NCI-H1092 (cell line): ENCODE measurements at regions not wholly inside any gene's neighbourhood (a gene's known extent, or its start where the extent isn't known, plus 50 kb on each side); places are given as distances from the start of the nearest gene placed in this dataset.

Experiments used
- DNase-seq: peaks from one replicate; lab custom pipeline; 2025; lab: John Stamatoyannopoulos, UW

- no peak for DNase-seq
Observed at GRCh38 chr5:143870362-143870761, 58.4 kb downstream of the HMHB1 start.

GRCh38 chr5:143870871-143871632, 59.1 kb downstream of the HMHB1 start:
- no peak for DNase-seq

GRCh38 chr5:143871672-143872071, 59.7 kb downstream of the HMHB1 start:
- no peak for DNase-seq

GRCh38 chr5:143874312-143874711, 62.4 kb downstream of the HMHB1 start:
- no peak for DNase-seq

GRCh38 chr5:143877196-143877595, 65.2 kb downstream of the HMHB1 start:
- DNase-seq: no peak

- no peak for DNase-seq
Observed at GRCh38 chr5:143878430-143878829, 66.5 kb downstream of the HMHB1 start.

GRCh38 chr5:143879646-143880045, 67.7 kb downstream of the HMHB1 start:
- no peak for DNase-seq

- DNase-seq: no peak
Observed at GRCh38 chr5:143880178-143880577, 68.2 kb downstream of the HMHB1 start.

GRCh38 chr5:143882520-143882919, 70.6 kb downstream of the HMHB1 start:
- no peak for DNase-seq

GRCh38 chr5:143886096-143886495, 74.1 kb downstream of the HMHB1 start:
- DNase-seq: no peak

GRCh38 chr5:143886651-143887638, 75.0 kb downstream of the HMHB1 start:
- peak; percentile 69 for DNase-seq

- no peak for DNase-seq
Observed at GRCh38 chr5:143887903-143888665, 76.1 kb downstream of the HMHB1 start.

- no peak for DNase-seq
Observed at GRCh38 chr5:143888912-143889311, 77.0 kb downstream of the HMHB1 start.

- DNase-seq: no peak
Observed at GRCh38 chr5:143889986-143890385, 78.0 kb downstream of the HMHB1 start.

- DNase-seq: no peak
Observed at GRCh38 chr5:143890487-143890886, 78.5 kb downstream of the HMHB1 start.

- DNase-seq: no peak
Observed at GRCh38 chr5:143892271-143892670, 80.3 kb downstream of the HMHB1 start.

- DNase-seq: no peak
Observed at GRCh38 chr5:143892908-143893307, 80.9 kb downstream of the HMHB1 start.

- no peak for DNase-seq
Observed at GRCh38 chr5:143893638-143894037, 81.7 kb downstream of the HMHB1 start.

- no peak for DNase-seq
Observed at GRCh38 chr5:143896516-143896915, 84.6 kb downstream of the HMHB1 start.

GRCh38 chr5:143896966-143897365, 85.0 kb downstream of the HMHB1 start:
- DNase-seq: no peak

- no peak for DNase-seq
Observed at GRCh38 chr5:143898381-143898780, 86.4 kb downstream of the HMHB1 start.

GRCh38 chr5:143898916-143899591, 87.1 kb downstream of the HMHB1 start:
- DNase-seq: no peak
